ENCODE measurements at regions not wholly inside any gene's neighbourhood (a gene's known extent, or its start where the extent isn't known, plus 50 kb on each side); places are given as distances from the start of the nearest gene placed in this dataset.

- TF ChIP-seq POLR2A (IDR thresholded peaks at IDR 0.05; ENCODE audit: low read length) = no peak
- TF ChIP-seq CTCF (IDR thresholded peaks at IDR 0.05) = no peak
- TF ChIP-seq MAX (IDR thresholded peaks at IDR 0.05) = peak; percentile 50; the same call in 1 of the 2 replicates
- TF ChIP-seq ZFP36 (IDR thresholded peaks at IDR 0.05; ENCODE audit: borderline replicate concordance, partially characterized antibody) = no peak
- no peak for TF ChIP-seq MAFK (IDR thresholded peaks at IDR 0.05; ENCODE audit: partially characterized antibody)
- TF ChIP-seq RAD21 (conservative IDR thresholded peaks at IDR 0.05 in 1 of 2, IDR thresholded peaks at IDR 0.05 in 1 of 2) = no peak
- TF ChIP-seq KDM1A (IDR thresholded peaks at IDR 0.05; ENCODE audit: low read depth) = no peak
- TF ChIP-seq JUNB (IDR thresholded peaks at IDR 0.05) = no peak
- no peak for TF ChIP-seq EHF (CRISPR knock-in tag; IDR thresholded peaks at IDR 0.05)
These were observed 85.5 kb downstream of the TRIM27 start for GRCh38 chr6:28838289-28838633.

All from A549 (cell line).